ENCODE measurements at regions not wholly inside any gene's neighbourhood (a gene's known extent, or its start where the extent isn't known, plus 50 kb on each side); places are given as distances from the start of the nearest gene placed in this dataset.

- TF ChIP-seq CTCF (IDR thresholded peaks at IDR 0.05; ENCODE audit: poor library complexity, severe bottlenecking): no peak
- Histone ChIP-seq H3K9me3 (ENCODE audit: severe bottlenecking) (no peaks in the 10 kb centered on the region), H3K36me3 (ENCODE audit: low read depth) (no peaks in the 10 kb centered on the region), H3K27ac (ENCODE audit: poor library complexity, severe bottlenecking) (no peak overlapping the region), H3K4me3 (ENCODE audit: severe bottlenecking) (no peak overlapping the region), H3K4me1 (ENCODE audit: insufficient read depth, poor library complexity, severe bottlenecking) (no peaks in the 10 kb centered on the region), H3K27me3 (ENCODE audit: insufficient read depth, poor library complexity, severe bottlenecking) (no peaks in the 10 kb centered on the region)
- no peak for ATAC-seq (ENCODE audit: low read depth)
- no peak for DNase-seq (ENCODE audit: low spot score)
Measured at GRCh38 chr4:90028460-90028859, 98.7 kb upstream of the CCSER1 start.

GRCh38 chr4:90030202-90030601 lies 97.0 kb upstream of the CCSER1 start:
- ATAC-seq (ENCODE audit: low read depth) (no peak), DNase-seq (ENCODE audit: low spot score) (no peak)
- Histone ChIP-seq H3K36me3 (ENCODE audit: low read depth) (no peaks in the 10 kb centered on the region), H3K4me3 (ENCODE audit: severe bottlenecking) (no peak overlapping the region), H3K4me1 (ENCODE audit: insufficient read depth, poor library complexity, severe bottlenecking) (no peaks in the 10 kb centered on the region), H3K9me3 (ENCODE audit: severe bottlenecking) (no peaks in the 10 kb centered on the region), H3K27ac (ENCODE audit: poor library complexity, severe bottlenecking) (no peak overlapping the region), H3K27me3 (ENCODE audit: insufficient read depth, poor library complexity, severe bottlenecking) (no peaks in the 10 kb centered on the region)
- TF ChIP-seq CTCF (IDR thresholded peaks at IDR 0.05; ENCODE audit: poor library complexity, severe bottlenecking): no peak

- no peak overlapping the region for H3K27ac ChIP-seq (ENCODE audit: poor library complexity, severe bottlenecking)
- no peak for DNase-seq (ENCODE audit: low spot score)
- peak; percentile 51; the same call in 1 of the 3 replicates for ATAC-seq (ENCODE audit: low read depth)
- H3K9me3 ChIP-seq (ENCODE audit: severe bottlenecking): no peaks in the 10 kb centered on the region
- H3K36me3 ChIP-seq (ENCODE audit: low read depth): no peaks in the 10 kb centered on the region
- no peak overlapping the region for H3K4me3 ChIP-seq (ENCODE audit: severe bottlenecking)
- peak; percentile 51 for TF ChIP-seq CTCF (IDR thresholded peaks at IDR 0.05; ENCODE audit: poor library complexity, severe bottlenecking)
- no peaks in the 10 kb centered on the region for H3K4me1 ChIP-seq (ENCODE audit: insufficient read depth, poor library complexity, severe bottlenecking)
- H3K27me3 ChIP-seq (ENCODE audit: insufficient read depth, poor library complexity, severe bottlenecking): no peaks in the 10 kb centered on the region
Measured at GRCh38 chr4:90030953-90031352, 96.2 kb upstream of the CCSER1 start.

GRCh38 chr4:90039122-90039521 lies 88.1 kb upstream of the CCSER1 start:
- Histone ChIP-seq H3K4me1 (ENCODE audit: insufficient read depth, poor library complexity, severe bottlenecking) (no peaks in the 10 kb centered on the region), H3K27ac (ENCODE audit: poor library complexity, severe bottlenecking) (no peak overlapping the region), H3K9me3 (ENCODE audit: severe bottlenecking) (no peaks in the 10 kb centered on the region), H3K27me3 (ENCODE audit: insufficient read depth, poor library complexity, severe bottlenecking) (no peaks in the 10 kb centered on the region), H3K36me3 (ENCODE audit: low read depth) (no peaks in the 10 kb centered on the region), H3K4me3 (ENCODE audit: severe bottlenecking) (no peak overlapping the region)
- no peak for TF ChIP-seq CTCF (IDR thresholded peaks at IDR 0.05; ENCODE audit: poor library complexity, severe bottlenecking)
- no peak for DNase-seq (ENCODE audit: low spot score)
- no peak for ATAC-seq (ENCODE audit: low read depth)

GRCh38 chr4:90051999-90052398 lies 75.2 kb upstream of the CCSER1 start:
- H3K4me3 ChIP-seq (ENCODE audit: severe bottlenecking): no peak overlapping the region
- no peak for TF ChIP-seq CTCF (IDR thresholded peaks at IDR 0.05; ENCODE audit: poor library complexity, severe bottlenecking)
- no peak overlapping the region for H3K27ac ChIP-seq (ENCODE audit: poor library complexity, severe bottlenecking)
- H3K27me3 ChIP-seq (ENCODE audit: insufficient read depth, poor library complexity, severe bottlenecking): no peaks in the 10 kb centered on the region
- ATAC-seq (ENCODE audit: low read depth) (no peak), DNase-seq (ENCODE audit: low spot score) (no peak)
- no peaks in the 10 kb centered on the region for H3K9me3 ChIP-seq (ENCODE audit: severe bottlenecking)
- H3K4me1 ChIP-seq (ENCODE audit: insufficient read depth, poor library complexity, severe bottlenecking): no peaks in the 10 kb centered on the region
- H3K36me3 ChIP-seq (ENCODE audit: low read depth): no peaks in the 10 kb centered on the region

Measured in RWPE2 (cell line).